GM19395 (cell line): ENCODE measurements at regions not wholly inside any gene's neighbourhood (a gene's known extent, or its start where the extent isn't known, plus 50 kb on each side); places are given as distances from the start of the nearest gene placed in this dataset.

Experiments used
- ATAC-seq: cut with Tn5 transposase; IDR thresholded peaks from one replicate; pipeline ENCODE4 v1.9.1; 2021; ENCODE audit warnings: mild to moderate bottlenecking, moderate library complexity; ENCODE audit not compliant: unreplicated experiment

DNA sequence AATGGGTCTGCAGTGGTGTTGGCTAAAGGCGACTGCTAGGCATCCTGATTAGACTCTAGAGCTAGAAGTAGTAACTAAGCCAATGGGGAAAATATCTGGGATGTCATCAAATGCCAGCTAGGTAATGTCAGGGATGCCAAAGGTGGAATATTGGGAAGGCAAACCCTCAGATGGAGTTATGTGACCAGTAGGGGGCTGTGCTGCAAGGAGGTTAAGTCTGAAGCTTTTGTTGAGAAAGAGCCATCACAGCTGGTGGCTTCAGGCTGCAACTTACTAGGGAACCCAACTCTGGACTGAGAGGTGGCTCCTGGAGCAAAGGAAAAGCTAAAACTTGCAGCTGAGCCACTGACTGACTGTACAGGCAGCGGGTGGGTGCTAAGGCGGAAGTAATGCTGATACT lies 576.9 kb upstream of the GHITM start:
- ATAC-seq, result no peak

DNA sequence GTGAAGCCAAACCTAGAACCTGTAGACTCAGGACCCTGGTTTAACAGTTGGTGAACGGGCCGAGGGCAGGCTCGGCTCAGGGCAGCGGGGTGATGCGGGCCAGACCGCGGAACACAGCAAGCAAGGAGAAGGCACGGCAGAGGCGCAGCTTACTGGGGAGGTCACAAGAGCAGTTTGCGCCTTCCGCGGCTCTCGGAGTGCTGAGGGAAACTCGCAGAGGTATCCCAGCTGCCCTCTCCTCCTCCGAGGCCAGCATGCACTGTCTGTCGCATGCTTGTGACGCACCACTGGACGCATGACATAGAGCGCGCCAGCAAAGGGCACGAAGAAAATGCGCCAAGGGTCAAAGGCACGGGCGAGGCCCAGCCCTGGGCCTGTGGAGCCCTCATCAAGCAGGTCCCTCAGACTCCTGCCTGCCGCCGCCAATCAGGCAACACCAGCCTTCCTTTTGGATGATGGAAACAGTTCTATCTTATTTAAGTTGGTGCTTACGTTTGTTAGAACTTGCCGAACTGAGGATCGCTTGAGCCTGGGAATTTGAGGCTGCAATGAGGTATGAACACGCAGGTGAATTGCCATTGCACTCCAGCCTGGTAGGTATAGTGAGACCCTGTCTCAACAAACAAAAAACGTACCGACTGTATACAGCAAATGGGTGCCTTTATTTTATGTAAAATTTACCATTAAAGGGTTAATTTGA lies 574.3 kb upstream of the GHITM start:
- ATAC-seq, result no peak

DNA sequence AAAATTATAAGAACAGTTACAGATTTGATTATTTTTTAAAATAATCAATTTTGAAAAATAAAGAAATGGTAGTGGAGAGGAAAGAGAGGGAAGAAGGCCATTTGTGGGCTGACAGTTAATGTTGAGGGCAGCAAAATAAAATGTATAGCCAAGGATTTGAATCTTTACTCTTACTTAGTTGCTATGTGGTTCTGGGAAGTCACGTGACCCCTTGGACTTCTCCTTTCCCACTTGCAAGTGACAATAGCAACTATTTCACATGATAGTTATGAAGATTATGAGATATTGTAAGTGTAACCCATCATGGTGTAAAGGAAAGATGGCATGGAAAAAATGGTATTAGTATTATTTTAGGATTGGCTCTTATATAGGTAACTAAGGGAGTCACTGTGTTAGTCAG lies 567.3 kb upstream of the GHITM start:
- ATAC-seq, result no peak

GRCh38 chr10:83574770-83575169 lies 564.5 kb upstream of the GHITM start:
- no peak for ATAC-seq

DNA sequence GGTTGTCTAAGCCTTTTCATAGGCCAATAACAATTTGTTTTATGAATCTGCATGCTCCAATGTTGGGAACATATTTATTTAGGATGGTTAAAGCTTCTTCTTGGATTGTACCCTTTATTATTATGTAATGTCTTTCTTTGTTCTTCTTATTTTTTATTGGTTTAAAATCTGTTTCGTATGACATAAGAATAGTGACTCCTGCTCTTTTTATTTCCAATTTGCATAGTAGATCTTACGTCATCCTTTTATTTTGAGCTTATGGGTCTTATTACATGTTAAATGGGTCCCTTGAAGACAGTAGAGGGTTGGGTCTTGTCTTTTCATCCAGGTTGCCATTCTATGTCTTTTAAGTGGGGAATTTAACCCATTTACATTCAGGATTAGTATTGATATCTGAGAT lies 561.9 kb upstream of the GHITM start:
- no peak for ATAC-seq

DNA sequence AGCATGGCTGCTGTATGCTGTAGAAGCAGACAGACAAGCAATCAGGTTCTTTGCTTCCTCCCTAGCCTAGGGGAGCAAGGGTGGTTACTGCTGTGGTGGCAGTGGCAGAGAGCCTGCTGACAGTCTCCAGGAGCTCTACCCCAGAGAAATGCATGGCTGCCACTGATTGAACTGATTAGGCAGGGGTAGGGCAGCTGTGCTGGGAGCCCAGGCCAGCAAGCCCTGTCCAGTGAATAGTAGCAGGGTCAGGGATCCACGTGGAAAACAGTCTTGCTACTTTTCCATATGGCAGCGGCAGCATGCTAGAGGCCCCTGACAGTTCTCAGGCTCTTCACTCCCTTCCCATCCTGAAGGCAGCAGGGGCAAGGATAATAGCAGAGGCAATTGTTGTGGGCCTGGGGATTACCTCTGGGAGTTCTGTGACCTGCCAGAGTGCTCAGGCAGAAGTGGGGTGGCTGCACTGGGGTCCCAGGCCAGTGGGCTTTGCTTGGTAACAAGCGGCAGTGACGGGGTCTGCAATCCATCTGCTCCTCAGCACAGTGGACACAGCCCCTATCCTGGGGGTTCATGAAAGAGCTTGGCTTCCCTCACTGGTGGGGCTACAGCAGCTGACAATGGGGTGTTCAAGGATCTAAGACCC lies 558.8 kb upstream of the GHITM start:
- ATAC-seq, result no peak

GRCh38 chr10:83582407-83583095 lies 556.8 kb upstream of the GHITM start:
- ATAC-seq, result no peak

DNA sequence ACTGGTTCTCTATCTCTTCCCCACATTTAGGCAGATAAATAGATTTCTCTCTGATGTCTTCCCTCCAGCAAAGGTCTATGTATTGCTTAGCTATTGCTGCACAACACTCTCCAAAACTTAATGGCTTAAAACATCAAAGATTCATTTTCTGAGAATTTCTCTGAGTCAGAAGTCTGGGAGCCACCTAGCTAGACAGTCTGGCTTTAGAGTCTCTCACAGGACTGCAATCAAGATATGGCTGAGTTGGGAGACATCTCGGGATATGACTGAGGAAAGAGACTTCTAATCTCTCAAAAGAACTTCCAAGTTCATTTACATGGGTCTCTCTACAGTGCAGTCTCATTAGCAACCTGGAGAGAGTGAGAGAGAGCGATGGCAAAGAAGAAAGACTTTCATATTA lies 553.6 kb upstream of the GHITM start:
- ATAC-seq, result no peak

- no peak for ATAC-seq
These were observed 546.9 kb upstream of the GHITM start for GRCh38 chr10:83592337-83592935.

- peak; percentile 99 for ATAC-seq
These were observed 535.6 kb upstream of the GHITM start for GRCh38 chr10:83603708-83604107.

- ATAC-seq, result no peak
These were observed 533.3 kb upstream of the GHITM start for GRCh38 chr10:83605783-83606630.

GRCh38 chr10:83607959-83608745 lies 531.2 kb upstream of the GHITM start:
- no peak for ATAC-seq

DNA sequence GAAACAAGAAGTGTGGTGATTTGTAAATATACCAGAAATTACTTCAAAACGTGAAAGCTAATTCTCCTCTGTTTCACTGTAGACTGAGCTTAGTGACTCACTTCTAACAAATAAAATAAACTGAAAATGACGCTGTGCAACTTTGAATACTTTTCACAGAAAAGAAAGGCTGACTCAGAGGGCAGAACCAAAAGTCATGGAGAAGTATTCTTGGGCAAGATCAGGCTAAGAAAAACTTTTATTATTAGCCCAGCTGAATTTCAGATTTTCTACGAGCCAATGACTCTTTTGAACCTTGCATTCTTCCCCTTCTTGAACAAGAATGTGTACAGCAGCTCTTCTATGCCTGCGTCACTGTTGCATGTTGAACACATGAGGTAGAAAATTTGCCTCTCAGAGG lies 527.3 kb upstream of the GHITM start:
- no peak for ATAC-seq

- no peak for ATAC-seq
These were observed 526.6 kb upstream of the GHITM start for GRCh38 chr10:83612746-83613145.

DNA sequence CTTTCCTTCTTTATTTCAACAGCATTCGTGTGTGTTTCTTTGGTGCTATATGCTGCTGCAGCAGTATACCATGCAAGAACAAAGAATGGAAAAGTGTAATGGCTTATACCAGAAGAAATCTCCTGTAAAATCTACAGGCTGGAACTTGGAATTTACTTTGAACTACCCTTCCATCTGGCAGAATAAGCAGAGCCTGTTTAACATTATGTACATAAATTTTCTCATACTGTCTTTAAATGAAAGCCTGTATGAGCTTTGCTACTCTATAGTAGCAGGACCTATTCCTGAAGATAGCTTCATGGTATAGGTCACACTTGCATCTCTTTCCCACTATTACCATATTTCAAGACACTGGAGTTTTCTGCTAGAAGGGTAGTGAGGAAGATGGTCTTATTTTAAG lies 522.1 kb upstream of the GHITM start:
- ATAC-seq, result no peak

DNA sequence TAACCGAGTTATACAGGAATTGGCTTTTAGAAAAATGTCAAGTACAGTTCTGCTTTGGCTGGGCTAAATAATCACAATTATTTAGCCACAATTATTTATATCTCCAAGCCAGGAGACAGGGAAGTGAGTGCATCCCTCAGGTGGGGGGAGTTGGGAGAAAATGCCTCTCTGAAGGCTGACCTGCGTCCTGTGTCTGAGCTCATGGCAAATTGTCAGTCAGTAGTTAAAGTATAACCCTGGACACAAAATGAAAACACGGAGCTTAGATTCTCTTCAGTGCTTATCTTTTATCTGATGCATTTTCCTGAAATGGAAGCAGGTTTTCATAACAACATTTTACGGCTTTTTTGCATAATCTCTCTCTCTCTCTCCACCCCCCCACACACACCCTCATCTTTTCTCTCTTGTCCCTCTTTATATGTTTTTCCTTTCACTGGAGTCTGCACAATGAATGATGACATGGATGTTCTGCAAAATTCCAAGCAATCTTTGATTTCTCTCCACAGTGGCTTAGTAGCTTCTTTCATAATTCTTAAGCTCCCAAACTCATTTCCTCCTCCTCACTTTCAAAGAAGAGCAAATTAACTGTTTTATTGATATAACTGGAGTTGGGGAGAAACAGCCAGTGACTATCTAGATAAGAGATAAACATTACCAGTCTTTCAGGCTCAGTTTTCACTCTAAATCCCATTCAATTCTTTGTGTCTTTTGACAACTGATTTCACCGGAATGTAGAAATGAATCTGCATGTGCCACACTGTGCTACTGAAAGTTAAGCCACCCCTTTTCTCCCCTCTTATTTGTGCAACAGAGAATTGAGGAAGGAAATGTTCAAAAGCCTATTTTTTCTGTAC lies 521.4 kb upstream of the GHITM start:
- no peak for ATAC-seq

- ATAC-seq, result no peak
These were observed 513.4 kb upstream of the GHITM start for GRCh38 chr10:83625831-83626360.

DNA sequence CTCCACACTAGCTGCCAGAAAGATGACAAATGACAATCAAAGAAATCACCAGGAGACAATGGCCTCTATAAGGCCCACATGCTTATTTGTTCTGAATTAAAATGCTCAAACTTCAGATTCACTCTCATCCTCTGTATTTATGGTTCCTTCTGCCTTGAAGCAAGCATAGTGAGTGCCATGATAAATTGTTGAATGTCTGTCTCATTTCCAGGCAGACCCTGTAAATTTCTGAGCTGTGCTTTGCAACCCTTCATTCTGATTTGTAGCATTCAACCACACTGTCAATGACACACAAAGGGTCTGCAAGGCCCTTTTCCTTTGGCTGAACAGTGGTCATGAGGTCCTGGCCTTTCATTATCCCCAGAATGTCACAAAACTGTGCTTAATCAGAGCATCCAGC lies 506.6 kb upstream of the GHITM start:
- no peak for ATAC-seq

GRCh38 chr10:83633547-83633946 lies 505.8 kb upstream of the GHITM start:
- no peak for ATAC-seq
